RWPE1 (cell line): ENCODE measurements at regions not wholly inside any gene's neighbourhood (a gene's known extent, or its start where the extent isn't known, plus 50 kb on each side); places are given as distances from the start of the nearest gene placed in this dataset.
"Not testable (repeated sequence)": the region's sequence is repeated elsewhere in the genome, so short reads cannot be mapped to it uniquely, and the experiment has no call there.

Experiments used
- CTCF ChIA-PET: fragments of 350-600 bp; sonication (Branson Sonifier 250); formaldehyde crosslinking; extraction: SDS; loops from one replicate; lab custom pipeline; 2021; lab: Yijun Ruan, JAX
- POLR2A ChIA-PET: fragments of 400-600 bp; formaldehyde crosslinking; extraction: SDS; loops from one replicate; lab custom pipeline; 2020; ENCODE audit warnings: antibody characterized with exemption; ENCODE audit not compliant: low non-redundant PET; lab: Yijun Ruan, JAX
- DNase-seq: peaks from one replicate; pipeline ENCODE4 v3.0.0; 2012; ENCODE audit warnings: low spot score
- H3K27ac ChIP-seq: fragments of 450-650 bp; 2 replicates; pipeline ENCODE4 v1.5.1; 2017
- TF ChIP-seq, protein P1 (sequence below): fragments of 450-650 bp; conservative IDR thresholded peaks from 2 replicates; pipeline ENCODE4 v1.5.1; 2017; ENCODE audit warnings: low read depth, mild to moderate bottlenecking

DNA sequence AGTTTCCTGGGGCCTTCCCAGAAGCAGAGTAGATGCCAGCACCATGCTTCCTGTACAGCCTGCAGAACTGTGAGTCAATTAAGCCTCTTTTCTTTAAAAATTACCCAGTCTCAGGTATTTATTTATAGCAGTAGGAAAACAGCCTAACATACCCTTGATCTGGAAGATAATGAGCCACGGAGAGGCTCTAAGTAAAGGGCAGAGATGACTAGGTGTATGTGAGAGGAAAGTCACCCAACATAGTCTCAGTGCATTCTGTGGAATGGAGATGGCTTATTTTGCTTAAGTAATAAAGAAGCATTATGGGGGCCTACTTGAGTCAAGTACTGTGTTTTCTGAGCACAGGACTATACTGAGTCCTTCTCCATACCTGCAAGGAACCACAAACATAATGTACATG lies 199.5 kb downstream of the CPEB2 start:
- POLR2A ChIA-PET, result no interaction called here
- no peak overlapping the region for H3K27ac ChIP-seq
- CTCF ChIA-PET, result no interaction called here
- DNase-seq, result no peak
- TF ChIP-seq, protein P1, sequence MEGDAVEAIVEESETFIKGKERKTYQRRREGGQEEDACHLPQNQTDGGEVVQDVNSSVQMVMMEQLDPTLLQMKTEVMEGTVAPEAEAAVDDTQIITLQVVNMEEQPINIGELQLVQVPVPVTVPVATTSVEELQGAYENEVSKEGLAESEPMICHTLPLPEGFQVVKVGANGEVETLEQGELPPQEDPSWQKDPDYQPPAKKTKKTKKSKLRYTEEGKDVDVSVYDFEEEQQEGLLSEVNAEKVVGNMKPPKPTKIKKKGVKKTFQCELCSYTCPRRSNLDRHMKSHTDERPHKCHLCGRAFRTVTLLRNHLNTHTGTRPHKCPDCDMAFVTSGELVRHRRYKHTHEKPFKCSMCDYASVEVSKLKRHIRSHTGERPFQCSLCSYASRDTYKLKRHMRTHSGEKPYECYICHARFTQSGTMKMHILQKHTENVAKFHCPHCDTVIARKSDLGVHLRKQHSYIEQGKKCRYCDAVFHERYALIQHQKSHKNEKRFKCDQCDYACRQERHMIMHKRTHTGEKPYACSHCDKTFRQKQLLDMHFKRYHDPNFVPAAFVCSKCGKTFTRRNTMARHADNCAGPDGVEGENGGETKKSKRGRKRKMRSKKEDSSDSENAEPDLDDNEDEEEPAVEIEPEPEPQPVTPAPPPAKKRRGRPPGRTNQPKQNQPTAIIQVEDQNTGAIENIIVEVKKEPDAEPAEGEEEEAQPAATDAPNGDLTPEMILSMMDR, result no peak

- no peak for DNase-seq
- H3K27ac ChIP-seq, result no peak overlapping the region
- TF ChIP-seq, protein P1, result no peak
- POLR2A ChIA-PET, result no interaction called here
- CTCF ChIA-PET, result no interaction called here
Observed at GRCh38 chr4:15202481-15202880, 200.2 kb downstream of the CPEB2 start.

GRCh38 chr4:15206526-15206925 lies 204.2 kb downstream of the CPEB2 start:
- DNase-seq, H3K27ac ChIP-seq, CTCF ChIA-PET, POLR2A ChIA-PET: not testable (repeated sequence)

DNA sequence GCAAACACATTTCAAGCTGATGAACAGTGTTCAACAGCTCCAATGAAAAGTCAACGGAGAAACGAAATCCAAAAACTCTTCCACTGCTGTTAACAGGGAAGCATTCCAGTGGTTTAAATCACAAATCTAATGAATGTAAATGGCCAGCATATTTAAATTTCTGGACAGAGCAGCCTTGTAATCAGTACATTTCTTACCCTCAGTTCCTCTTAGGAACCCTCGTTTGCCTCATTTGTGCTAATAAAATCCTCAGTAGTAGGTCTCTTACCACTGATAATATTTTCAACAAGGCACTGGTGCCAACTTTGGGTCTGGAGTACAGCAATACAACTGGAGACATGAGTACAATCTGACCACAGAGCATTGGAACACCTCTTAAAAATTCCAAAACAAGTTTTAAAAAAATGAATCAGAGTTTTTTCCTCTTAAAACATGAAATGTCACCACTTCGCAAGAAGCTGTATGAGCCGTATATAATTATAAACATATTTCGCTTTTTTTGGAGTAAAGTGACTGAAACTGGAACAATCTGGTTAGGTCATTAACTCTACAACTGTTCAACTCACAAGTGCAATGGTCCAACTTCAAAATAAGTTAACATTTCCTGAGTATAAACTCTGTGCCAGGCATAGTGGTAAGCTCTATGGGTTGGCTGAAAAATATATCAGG lies 211.2 kb downstream of the CPEB2 start:
- TF ChIP-seq, protein P1, result no peak
- POLR2A ChIA-PET, result no interaction called here
- DNase-seq, result no peak
- no peak overlapping the region for H3K27ac ChIP-seq
- CTCF ChIA-PET, result no interaction called here

DNA sequence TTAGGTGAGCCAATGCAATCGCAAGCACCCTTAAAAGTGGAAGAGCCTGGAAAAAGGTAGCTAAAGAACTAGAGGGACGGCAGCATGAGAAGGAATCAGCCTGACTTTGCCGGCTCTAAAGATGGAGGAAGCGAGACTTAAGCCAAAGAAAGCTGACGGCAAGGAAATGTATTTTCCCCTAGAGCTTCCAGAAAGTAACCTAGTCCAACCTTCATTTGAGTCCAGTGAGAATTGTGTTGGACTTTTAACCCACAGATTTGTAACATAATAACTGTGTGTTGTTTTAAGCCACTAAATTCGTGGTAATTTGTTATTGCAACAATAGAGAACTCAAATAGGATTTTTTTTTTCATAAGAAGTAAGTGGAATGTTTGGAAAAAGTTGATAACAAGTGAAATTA lies 212.7 kb upstream of the C1QTNF7 start:
- no peak for DNase-seq
- CTCF ChIA-PET, result interaction anchor here (0.6 kb wide), 1 partner anchor 117 kb away, joined by 3 read pairs; no protein-coding TSS in a partner anchor
- TF ChIP-seq, protein P1, result no peak
- H3K27ac ChIP-seq, result no peak overlapping the region
- POLR2A ChIA-PET, result no interaction called here

- ChIA-PET CTCF (no interaction called here), POLR2A (no interaction called here)
- DNase-seq, result no peak
- no peak overlapping the region for H3K27ac ChIP-seq
- TF ChIP-seq, protein P1, result no peak
Observed at GRCh38 chr4:15226203-15226602, 201.6 kb upstream of the C1QTNF7 start.

DNA sequence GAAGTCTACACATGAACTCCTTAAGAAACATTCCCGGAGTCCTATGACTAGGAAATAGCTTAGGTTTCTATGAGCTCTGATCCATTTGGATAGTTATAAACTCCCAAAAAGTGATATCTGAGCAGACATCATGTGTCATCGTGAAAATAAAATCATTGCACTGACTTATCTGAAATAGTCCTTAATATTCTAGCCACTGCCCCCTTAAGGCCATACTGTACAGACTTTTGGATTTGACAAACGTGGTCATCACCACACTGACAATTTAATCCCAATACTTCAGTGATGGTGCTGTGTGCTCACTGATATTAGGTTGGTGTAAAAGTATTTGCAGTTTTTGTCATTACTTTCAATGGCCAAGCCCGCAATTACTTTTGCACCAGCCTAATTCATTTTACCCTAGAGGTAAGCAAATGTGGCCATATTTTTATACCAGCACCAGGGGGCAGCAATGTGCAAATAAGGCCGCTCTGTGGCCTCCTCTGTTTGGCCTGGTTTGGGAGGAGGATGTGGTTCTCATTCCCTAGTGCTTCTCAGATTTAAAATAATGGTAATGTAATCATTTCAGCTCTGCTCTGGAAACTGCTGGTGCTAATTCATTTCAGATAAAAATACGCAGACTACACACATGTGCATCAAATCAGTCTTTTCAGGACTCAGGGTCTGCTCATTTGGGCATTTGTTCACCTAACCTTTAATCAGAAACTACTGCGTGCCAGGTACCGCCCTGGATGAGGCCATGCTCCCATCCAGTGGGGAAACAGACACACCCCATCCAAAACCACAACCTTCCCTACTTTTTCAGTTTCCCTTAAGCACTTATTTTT lies 196.4 kb upstream of the C1QTNF7 start:
- DNase-seq, result peak; percentile 37
- no peak overlapping the region for H3K27ac ChIP-seq
- CTCF ChIA-PET, result no interaction called here
- TF ChIP-seq, protein P1, result peak; percentile 64
- POLR2A ChIA-PET, result no interaction called here
